HEK293T (cell line): ENCODE measurements at regions not wholly inside any gene's neighbourhood (a gene's known extent, or its start where the extent isn't known, plus 50 kb on each side); places are given as distances from the start of the nearest gene placed in this dataset.
A peak's percentile ranks its signal among the peaks of the same experiment; 100 is the strongest.

Experiments
- FOXM1 ChIP-seq: fragments of 450-650 bp; IDR thresholded peaks from 2 replicates; pipeline ENCODE4 v1.6.1; 2017; ENCODE audit warnings: mild to moderate bottlenecking, borderline replicate concordance
- ZNF384 ChIP-seq: fragments of 450-650 bp; IDR thresholded peaks from 2 replicates; pipeline ENCODE4 v1.6.1; 2016

DNA sequence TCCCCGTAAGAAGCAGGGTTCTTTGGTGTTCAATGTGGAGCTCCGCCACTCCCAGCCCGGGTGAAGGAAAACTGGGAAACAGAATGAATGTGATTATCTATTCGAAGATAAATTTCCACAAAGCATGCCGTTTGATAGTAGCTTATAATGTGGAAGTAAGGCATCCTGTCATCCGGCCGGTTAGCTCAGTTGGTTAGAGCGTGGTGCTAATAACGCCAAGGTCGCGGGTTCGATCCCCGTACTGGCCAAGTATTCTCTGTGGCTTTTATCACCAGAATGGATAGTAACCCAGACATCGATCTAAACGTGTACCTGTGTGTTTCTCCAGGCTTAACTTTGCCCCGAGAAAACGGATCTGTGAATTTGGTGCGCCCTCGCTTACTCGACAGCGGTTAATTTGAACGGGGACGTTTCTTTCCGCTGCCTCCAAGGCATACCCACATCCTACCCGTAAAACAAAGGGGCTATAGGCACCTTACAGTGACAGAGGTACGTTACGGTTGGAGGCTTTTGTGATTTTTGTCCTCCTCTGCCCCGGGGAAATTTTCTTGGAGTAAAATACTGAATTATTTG is 215.2 kb upstream of the ZNF184 start:
- TF ChIP-seq FOXM1 (no peak; the same call in 1 of the 2 replicates), ZNF384 (peak; percentile 65)
